HG03439 (cell line): ENCODE measurements at regions not wholly inside any gene's neighbourhood (a gene's known extent, or its start where the extent isn't known, plus 50 kb on each side); places are given as distances from the start of the nearest gene placed in this dataset.
"Not testable (repeated sequence)": the region's sequence is repeated elsewhere in the genome, so short reads cannot be mapped to it uniquely, and the experiment has no call there.

Experiments used
- ATAC-seq: cut with Tn5 transposase; IDR thresholded peaks from one replicate; pipeline ENCODE4 v1.9.1; 2021; ENCODE audit warnings: mild to moderate bottlenecking, moderate library complexity; ENCODE audit not compliant: unreplicated experiment

DNA sequence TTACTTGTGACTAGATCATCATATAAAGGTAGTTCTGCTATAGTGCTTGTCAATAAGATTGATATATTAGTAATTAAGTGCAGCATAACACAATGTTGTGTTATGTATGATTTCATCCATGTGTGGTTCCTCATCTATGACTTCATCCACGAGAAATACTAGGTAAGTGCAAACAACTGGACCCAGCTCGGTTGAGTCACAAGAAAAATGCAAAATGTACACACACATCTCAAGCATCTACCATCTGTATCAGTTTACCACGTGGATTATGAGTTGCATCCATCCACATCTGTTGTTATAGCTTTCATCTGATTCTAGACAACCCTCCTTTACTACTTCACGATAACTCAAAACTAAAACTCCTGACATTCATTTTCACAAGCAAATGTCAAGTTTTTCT is 517.0 kb upstream of the CITED2 start:
- no peak for ATAC-seq

DNA sequence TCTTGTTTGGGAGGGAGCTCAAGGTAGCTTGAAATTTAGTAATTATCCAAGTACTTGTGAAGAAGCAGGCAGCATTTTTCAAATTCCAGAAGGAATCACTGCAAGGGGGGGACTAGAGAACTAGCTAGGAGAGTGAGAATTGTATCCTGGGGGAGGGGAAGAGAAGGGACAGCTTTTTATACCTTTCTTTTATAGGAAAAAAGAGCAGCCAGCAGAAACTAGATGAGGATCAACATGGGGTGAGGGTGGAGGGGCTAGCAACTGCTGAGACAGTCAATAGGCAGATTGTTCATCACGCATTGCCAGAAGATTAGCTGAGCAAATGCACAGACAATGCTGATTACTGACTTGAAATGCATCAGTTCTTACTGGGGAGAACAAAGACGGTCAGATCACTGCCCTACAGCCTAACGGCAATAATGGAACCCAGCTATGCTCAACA is 514.3 kb upstream of the CITED2 start:
- ATAC-seq, result no peak

GRCh38 chr6:139887275-139887674 is 512.8 kb upstream of the CITED2 start:
- no peak for ATAC-seq

GRCh38 chr6:139886396-139886795 is 511.9 kb upstream of the CITED2 start:
- ATAC-seq, result no peak

GRCh38 chr6:139885909-139886308 is 511.5 kb upstream of the CITED2 start:
- ATAC-seq, result no peak

- no peak for ATAC-seq
These were observed 509.3 kb upstream of the CITED2 start for GRCh38 chr6:139883776-139884175.

GRCh38 chr6:139882977-139883728 is 508.7 kb upstream of the CITED2 start:
- ATAC-seq, result no peak

- ATAC-seq, result no peak
These were observed 507.8 kb upstream of the CITED2 start for GRCh38 chr6:139882234-139882633.

DNA sequence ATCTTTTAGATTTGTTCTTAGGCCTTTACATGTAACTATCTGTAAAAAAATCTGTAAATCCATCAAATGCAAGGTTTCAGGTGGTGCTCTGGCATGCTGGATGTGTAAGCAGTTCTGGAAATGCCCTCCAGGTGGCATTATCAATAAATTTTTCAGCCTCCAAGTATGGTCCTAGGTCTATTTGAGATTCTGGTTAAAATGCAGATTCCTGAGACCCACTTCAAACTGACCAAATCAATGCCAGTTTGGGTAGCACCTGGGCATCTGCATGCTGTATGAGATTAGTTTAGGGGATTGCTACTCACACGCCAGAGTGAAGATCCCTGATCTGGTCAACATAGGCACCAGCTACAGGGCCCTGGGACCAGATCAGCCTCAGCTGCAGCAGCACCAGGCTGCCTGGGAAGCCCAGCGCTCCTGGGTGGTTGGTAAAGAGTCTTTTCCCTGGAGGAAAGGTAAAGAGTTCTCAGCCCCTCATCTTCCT is 507.3 kb upstream of the CITED2 start:
- peak; percentile 69 for ATAC-seq

DNA sequence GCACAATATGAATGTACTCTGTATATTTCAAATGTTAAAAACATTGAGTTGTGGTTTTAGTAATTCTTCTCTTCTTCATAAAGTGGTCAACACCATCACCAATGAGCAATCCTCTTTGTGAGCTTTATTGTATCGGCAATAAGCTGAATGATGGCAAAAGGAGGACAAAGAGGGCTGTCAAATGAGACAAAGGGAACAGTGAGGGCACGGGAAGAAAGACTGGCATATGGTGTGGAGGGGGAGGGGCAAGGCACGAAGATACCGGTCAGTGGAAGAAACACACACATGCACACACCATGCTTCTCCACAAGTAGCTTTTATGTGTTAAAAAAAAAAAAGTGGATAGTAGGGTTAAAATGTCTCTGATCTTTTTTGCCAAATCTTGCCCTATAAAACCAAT is 506.8 kb upstream of the CITED2 start:
- no peak for ATAC-seq

DNA sequence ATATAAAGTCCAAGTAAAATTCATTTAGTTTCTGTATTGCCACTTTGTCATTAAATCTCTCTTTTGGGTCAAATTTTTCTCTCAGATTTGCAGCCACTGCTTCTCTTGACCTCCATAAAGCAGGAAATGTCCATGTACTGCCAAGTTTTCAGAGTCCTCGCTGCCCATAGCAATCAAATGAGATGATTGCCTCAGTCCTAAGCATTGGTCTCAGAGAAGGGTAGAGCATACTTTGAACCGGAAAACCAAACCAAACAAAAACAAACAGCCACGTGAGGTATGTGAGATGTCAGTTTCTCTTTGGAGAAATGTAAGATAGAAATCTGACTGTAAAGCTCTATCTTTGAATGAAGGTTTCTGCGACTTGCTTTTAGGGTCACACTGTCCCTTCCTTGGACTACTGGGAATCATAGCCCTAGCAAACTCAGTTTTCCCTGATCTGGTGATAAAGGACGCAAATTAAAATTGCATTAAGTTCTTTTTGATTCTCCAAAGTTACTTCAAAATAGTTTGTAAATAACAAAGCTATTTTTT is 505.4 kb upstream of the CITED2 start:
- ATAC-seq, result no peak

DNA sequence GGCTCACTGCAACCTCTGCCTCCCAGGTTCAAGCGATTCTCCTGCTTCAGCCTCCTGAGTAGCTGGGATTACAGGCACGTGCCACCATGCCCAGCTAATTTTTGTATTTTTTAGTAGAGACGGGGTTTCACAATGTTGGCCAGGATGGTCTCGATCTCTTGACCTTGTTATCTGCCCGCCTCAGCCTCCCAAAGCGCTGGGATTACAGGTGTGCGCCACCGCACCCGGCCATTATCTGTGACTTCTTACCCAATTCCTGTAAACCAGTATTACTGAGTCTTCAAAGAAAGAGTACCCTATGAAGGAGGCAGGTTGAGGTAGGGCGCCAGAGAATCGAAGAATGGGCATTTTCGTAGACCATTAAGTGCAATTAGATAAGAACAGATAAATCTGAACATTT is 504.8 kb upstream of the CITED2 start:
- not testable (repeated sequence) for ATAC-seq

DNA sequence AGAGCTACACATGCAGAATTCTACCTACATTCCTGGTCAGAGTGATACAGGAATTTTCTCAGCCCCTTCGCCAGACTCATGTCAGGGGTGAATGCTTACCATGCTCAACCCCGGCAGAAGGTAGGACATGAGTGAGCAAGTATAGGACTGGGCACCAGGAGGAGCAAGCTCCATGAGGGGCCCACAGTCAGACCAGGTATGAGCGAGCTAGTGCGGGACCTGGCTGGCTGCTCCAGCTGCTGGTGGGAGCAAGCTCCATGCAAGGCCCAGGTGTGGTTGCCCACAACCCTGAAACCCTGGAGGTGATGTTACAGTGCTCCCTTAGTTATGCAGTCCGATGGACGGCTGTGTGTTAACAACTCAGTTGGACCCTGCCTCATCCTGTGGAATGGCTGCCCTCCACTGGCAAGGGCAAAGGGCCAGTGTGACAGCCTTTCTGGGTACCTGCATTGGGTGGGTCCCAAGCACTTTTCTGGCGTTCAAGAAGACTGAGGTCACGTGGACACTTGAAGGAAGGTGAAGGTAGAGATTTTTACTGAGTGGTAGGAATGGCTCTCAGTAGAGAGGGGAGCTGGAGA is 503.5 kb upstream of the CITED2 start:
- ATAC-seq, result no peak

GRCh38 chr6:139872665-139873064 is 498.2 kb upstream of the CITED2 start:
- no peak for ATAC-seq

DNA sequence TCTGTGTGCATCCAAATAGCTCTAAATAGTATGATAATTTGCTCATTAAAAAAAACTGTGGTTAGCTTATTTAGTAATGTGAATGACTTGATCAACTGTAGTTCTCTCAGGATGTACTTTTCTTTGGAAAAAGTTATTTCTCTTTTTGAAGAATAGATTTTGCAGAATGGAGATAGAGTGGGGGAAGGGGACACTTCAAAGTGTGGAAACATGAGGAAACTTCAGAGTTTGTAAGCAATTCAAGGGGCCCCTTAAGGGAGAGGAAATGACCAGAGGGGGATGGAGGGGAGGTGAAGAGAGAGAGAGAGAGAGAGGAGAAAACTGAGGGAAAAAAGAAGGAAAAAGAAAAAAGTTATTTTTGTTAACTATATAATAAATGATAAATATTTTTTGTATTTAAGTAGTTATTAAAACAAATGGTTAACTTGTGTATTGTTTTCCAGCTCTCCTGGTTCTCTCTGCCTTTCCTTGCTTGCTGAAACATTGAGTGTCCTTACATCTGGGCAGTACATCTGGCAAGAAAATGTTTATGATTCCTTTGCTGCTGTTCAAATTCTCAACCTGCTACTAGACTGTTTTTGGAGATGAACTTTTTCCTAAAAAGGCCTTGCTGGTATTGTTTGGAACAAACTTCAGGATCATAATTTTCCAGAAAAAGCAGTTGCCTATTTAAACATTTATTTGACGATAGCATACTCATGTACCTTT is 497.5 kb upstream of the CITED2 start:
- ATAC-seq, result no peak

DNA sequence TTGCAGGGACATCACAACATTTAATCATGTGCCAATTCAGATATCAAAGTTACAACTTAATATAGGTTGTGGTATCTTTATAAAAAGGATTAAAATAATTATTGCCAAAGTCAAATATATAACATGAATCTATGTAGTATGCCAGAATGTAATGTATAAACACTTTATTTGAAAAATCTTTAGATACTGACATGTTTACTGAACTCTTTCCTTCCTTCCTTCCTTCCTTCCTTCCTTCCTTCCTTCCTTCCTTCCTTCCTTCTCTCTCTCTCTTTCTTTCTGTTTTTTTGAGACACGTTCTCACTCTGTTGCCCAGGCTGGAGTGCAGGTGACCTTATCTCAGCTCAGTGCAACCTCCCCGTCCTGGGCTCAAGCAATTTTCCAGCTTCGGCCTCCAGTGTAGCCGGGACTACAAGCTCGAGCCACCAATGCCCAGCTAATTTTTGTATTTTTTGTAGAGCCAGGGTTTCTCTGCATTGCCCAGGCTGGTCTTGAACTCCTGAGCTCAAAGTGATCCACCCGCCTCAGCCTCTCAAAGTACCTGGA is 496.8 kb upstream of the CITED2 start:
- ATAC-seq, result no peak

- ATAC-seq, result no peak
These were observed 494.1 kb upstream of the CITED2 start for GRCh38 chr6:139868576-139868975.

DNA sequence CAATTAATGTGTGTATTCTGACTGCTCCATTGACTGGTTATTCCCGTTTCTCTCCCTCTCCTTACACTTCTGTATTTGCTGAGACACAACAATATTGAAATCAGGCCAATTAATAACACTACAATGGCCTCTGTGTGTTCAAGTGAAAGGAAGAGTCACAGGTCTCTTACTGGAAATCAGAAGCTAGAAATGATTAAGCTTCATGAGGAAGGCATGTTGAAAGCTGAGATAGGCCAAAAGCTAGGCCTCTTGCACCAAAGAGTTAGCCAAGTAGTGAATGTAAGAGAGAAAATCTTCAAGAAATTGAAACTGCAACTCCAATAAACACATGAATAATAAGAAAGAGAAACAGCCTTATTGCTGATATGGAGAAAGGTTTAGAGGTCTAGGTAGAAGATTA is 489.5 kb upstream of the CITED2 start:
- ATAC-seq, result no peak

- ATAC-seq, result no peak
These were observed 488.9 kb upstream of the CITED2 start for GRCh38 chr6:139863346-139863745.

DNA sequence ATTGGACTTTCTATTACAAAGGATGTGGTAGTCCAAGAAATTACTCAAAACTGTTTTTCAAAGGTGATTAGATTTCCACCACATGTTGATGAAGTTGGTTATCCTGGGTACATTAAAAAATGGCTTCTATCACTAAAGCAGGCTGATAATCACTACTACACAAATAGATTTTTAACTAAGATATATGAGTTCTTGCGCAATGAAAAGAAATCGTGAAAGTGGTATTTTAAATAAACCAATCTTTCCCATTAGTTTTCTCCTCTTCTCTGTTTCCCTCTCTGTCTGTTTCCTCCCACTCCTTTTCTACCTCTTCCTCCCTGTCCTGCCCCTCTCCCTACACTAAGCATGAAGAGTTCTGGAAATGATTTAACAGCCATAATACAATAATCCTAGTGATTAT is 487.9 kb upstream of the CITED2 start:
- ATAC-seq, result no peak

GRCh38 chr6:139860203-139860602 is 485.8 kb upstream of the CITED2 start:
- ATAC-seq, result no peak
